HL-60 (cell line): ENCODE measurements at regions not wholly inside any gene's neighbourhood (a gene's known extent, or its start where the extent isn't known, plus 50 kb on each side); places are given as distances from the start of the nearest gene placed in this dataset.

Experiments
- CTCF ChIP-seq: IDR thresholded peaks from one replicate; pipeline ENCODE4 v1.5.1; 2011; ENCODE audit warnings: low read length, control low read depth, inconsistent platforms; ENCODE audit not compliant: insufficient read depth
- POLR2AphosphoS5 ChIP-seq: IDR thresholded peaks from 2 replicates; pipeline ENCODE4 v1.6.1; 2012; ENCODE audit warnings: low read depth
- REST ChIP-seq: IDR thresholded peaks from 2 replicates; pipeline ENCODE4 v1.6.1; 2012; ENCODE audit warnings: low read depth; ENCODE audit not compliant: insufficient replicate concordance

- TF ChIP-seq CTCF (no peak), REST (no peak), POLR2AphosphoS5 (no peak)
Observed at GRCh38 chr1:224489534-224490365, 55.2 kb upstream of the WDR26 start.
